Bronchial epithelial cell (primary cell): ENCODE measurements at regions not wholly inside any gene's neighbourhood (a gene's known extent, or its start where the extent isn't known, plus 50 kb on each side); places are given as distances from the start of the nearest gene placed in this dataset.

ENCODE experiments used
- DNase-seq: peaks from one replicate; pipeline ENCODE4 v3.0.0-alpha.2; 2010; ENCODE audit warnings: low read depth
- FAIRE-seq: peaks from 2 replicates; lab custom pipeline; 2011; peaks lifted over from hg19 to GRCh38; lab: Jason Lieb, UNC
- H3K27me3 ChIP-seq: 2 replicates; pipeline ENCODE4 v1.5.1; 2011; ENCODE audit warnings: low read length; ENCODE audit not compliant: control insufficient read depth, insufficient read depth
- H3K36me3 ChIP-seq: 2 replicates; pipeline ENCODE4 v1.5.1; 2011; ENCODE audit warnings: low read length; ENCODE audit not compliant: control insufficient read depth, insufficient read depth
- H3K4me3 ChIP-seq: 2 replicates; pipeline ENCODE4 v1.5.1; 2011; ENCODE audit warnings: mild to moderate bottlenecking, low read depth, low read length, control low read depth
- TF ChIP-seq, protein P1 (sequence below): IDR thresholded peaks from 2 replicates; pipeline ENCODE4 v1.5.1; 2011; ENCODE audit warnings: mild to moderate bottlenecking, moderate library complexity, low read length, control low read depth, inconsistent platforms; ENCODE audit not compliant: insufficient read depth, severe bottlenecking

DNA sequence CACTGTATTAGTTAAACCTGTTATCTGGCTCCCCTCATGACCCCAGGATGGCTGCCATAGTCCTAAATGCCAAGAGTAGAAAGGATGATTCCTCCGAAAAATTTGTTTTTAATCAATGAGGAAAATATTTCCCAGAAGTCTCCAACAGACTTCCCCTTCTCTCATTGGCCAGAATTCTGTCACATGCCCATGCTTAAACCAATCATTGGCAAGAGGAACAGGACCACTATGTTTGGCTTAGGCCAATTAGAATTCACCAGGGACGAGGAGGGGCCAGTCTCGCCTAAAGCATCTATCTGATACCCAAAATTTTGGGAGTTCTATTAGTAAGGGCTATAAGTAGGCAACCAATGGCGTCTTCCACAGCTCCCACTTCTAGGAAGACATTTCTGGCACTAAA, 71.2 kb upstream of the IL6 start:
- TF ChIP-seq, protein P1, sequence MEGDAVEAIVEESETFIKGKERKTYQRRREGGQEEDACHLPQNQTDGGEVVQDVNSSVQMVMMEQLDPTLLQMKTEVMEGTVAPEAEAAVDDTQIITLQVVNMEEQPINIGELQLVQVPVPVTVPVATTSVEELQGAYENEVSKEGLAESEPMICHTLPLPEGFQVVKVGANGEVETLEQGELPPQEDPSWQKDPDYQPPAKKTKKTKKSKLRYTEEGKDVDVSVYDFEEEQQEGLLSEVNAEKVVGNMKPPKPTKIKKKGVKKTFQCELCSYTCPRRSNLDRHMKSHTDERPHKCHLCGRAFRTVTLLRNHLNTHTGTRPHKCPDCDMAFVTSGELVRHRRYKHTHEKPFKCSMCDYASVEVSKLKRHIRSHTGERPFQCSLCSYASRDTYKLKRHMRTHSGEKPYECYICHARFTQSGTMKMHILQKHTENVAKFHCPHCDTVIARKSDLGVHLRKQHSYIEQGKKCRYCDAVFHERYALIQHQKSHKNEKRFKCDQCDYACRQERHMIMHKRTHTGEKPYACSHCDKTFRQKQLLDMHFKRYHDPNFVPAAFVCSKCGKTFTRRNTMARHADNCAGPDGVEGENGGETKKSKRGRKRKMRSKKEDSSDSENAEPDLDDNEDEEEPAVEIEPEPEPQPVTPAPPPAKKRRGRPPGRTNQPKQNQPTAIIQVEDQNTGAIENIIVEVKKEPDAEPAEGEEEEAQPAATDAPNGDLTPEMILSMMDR: no peak
- Histone ChIP-seq H3K4me3 (no peak overlapping the region), H3K36me3 (no peaks in the 10 kb centered on the region), H3K27me3 (peaks cover 3% of the 10 kb centered on the region)
- no peak for FAIRE-seq
- no peak for DNase-seq

DNA sequence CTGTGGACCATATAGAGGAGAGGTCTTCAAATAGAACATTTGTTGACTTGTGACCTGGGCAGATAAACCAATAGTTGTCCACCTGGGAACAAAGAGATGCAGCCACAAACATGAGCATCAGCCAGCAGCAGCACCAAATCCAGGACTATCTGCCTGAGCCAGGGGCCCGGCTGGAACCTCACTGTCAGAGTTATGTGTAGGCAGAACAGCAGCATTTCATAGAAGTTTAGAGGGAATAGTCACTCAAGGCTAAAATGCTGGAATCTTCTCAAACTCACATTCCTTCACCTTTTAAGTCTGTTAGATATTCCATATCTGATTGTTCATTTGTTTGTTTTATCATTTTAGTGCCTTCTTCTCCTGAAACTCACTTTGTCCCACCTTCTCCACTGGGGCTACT, 72.2 kb upstream of the IL6 start:
- TF ChIP-seq, protein P1: no peak

DNA sequence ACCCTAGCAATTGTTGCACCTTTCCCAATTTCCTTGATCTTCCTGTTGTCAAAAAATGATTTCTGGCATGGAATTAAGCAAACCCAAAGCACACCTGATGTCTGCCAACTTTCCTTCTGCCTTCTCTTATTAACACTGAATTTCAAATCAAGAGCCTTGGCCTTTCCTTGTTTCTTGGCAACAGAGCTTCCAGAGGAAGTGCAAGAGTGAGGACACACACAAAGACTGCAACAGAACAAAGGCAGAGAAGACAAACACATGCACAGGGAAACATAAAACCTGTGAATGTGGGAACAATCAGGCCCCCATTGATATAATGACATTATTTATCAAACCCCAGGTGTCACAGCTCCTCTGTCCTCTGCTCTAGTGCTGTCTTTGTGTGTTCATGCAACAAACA, 73.0 kb upstream of the IL6 start:
- TF ChIP-seq, protein P1: no peak

More for the DNA sequence above, 72.2 kb upstream of the IL6 start:
- H3K27me3 ChIP-seq: peaks cover 2% of the 10 kb centered on the region
- no peak for FAIRE-seq
- no peak for DNase-seq
- no peak overlapping the region for H3K4me3 ChIP-seq
- no peaks in the 10 kb centered on the region for H3K36me3 ChIP-seq

DNA sequence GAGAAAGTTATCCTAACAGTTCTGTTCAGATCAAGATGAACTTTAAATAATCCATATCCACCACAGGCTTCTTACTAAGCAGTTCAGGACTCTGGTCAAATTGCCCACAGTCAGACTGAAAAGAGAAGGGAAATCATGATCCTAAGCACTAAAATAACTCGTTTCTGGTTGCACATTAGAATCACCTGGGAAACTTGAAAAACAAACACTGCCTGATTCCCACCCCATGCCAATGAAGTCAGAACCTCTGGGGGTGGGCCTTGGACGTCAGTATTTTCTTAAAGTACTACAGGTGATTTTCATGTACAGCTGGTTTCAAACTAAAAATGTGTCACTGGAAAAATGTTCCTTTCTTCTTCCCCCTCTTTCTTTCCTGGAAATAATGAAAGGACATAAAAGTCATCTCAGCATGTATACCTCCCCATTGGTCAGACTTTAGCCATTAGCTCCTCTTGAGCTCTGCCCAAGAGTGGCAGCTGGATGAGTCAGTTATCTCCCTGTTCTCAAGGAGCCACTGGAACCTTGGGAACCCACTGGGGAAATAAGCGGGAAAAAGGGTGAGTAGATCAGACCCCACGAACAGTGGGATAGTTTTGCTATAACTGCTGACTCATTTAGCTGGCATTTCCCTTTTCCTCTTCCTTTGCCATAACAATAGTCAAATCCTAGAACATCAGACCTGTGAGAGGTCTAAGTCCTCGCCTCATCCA, 75.3 kb upstream of the IL6 start:
- no peak for FAIRE-seq
- Histone ChIP-seq H3K36me3 (no peaks in the 10 kb centered on the region), H3K4me3 (no peak overlapping the region), H3K27me3 (no peaks in the 10 kb centered on the region)
- TF ChIP-seq, protein P1: no peak
- peak; percentile 46 for DNase-seq

More for the DNA sequence above, 73.0 kb upstream of the IL6 start:
- H3K36me3 ChIP-seq: no peaks in the 10 kb centered on the region
- no peak overlapping the region for H3K4me3 ChIP-seq
- no peaks in the 10 kb centered on the region for H3K27me3 ChIP-seq
- FAIRE-seq (no peak), DNase-seq (no peak)

DNA sequence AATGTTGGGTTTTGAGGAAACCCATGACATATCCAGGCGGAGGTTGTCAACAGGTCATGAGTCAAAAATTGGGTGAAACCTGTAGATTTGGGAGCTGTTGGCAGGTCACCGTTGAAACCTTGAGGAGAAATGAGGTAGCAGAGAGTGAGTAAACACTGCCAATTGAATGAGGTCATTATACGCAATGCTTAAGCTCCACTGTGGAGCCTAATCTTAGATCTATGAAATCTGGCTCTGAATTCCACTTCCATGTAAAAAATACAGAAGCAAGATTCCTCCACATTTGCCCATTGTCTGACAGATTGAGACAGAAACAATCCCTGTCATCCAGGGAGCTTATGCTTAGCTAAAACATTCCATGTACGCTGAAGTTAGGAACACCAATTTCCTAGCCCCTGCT, 76.0 kb upstream of the IL6 start:
- FAIRE-seq: no peak
- no peak overlapping the region for H3K4me3 ChIP-seq
- TF ChIP-seq, protein P1: no peak
- DNase-seq: no peak
- H3K27me3 ChIP-seq: no peaks in the 10 kb centered on the region
- no peaks in the 10 kb centered on the region for H3K36me3 ChIP-seq

DNA sequence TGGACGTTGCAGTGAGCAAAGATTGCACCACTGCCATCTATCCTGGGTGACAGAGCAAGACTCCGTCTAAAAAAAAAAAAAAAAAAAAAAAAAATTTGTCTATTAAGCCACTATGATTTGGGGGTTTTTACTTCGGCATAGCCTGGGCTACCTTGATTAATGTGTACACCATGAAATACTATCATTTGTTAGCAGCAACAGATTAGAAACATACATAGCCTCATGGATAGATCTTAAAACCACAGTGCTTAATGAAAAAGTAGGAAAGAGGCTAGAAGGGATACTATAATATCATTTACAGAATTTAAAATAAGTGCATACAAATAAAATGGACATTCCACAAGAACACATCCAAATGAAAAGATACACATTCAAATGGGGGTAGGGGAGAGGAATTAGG, 77.3 kb upstream of the IL6 start:
- no peak for DNase-seq

More for the DNA sequence above, 77.3 kb upstream of the IL6 start:
- H3K36me3 ChIP-seq: no peaks in the 10 kb centered on the region
- no peak for FAIRE-seq
- TF ChIP-seq, protein P1: no peak
- H3K27me3 ChIP-seq: no peaks in the 10 kb centered on the region
- no peak overlapping the region for H3K4me3 ChIP-seq
